ENCODE measurements at regions not wholly inside any gene's neighbourhood (a gene's known extent, or its start where the extent isn't known, plus 50 kb on each side); places are given as distances from the start of the nearest gene placed in this dataset.

DNA sequence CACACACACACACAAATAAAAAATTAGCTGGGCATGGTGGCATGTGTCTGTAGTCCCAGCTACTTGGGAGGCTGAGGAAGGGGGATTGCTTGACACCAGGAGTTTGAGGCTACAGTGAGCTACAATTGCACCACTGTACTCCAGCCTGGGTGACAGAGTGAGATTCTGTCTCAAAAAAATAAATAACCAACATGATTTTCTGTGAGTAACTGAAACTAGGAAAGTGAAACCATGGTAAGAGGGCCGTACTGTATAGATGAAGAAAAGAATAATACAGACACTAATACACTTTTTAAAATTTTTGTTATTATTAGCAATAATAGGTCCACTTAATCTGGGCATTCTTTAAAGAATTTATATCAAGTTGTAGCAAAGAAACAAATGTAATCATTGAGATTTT is 170.9 kb downstream of the HGF start:
- Histone ChIP-seq H3K79me2 (ENCODE audit: control insufficient read depth in 1 of 2, insufficient read depth in 2 of 2, low read length in 2 of 2) (no peaks in the 10 kb centered on the region), H2BK15ac (ENCODE audit: low read length) (no peak overlapping the region), H2AK5ac (ENCODE audit: low read depth, low read length) (no peak overlapping the region), H3K4me3 (ENCODE audit: extremely low read depth in 1 of 4, insufficient read depth in 2 of 4, low read depth in 3 of 4, low read length in 4 of 4) (no peak overlapping the region), H4K20me1 (replicated peaks in 1 of 2; ENCODE audit: control insufficient read depth in 1 of 2, insufficient read depth in 2 of 2, low read length in 2 of 2) (no peaks in the 10 kb centered on the region), H3K23me2 (ENCODE audit: low read depth, low read length) (no peaks in the 10 kb centered on the region), H4K91ac (replicated peaks; ENCODE audit: insufficient read length, low read length) (no peak overlapping the region), H3K23ac (ENCODE audit: insufficient read length) (no peak overlapping the region), H4K8ac (ENCODE audit: extremely low read depth, insufficient read depth, low read length) (no peak overlapping the region), H3K79me1 (ENCODE audit: low read depth, low read length) (no peaks in the 10 kb centered on the region), H2BK5ac (ENCODE audit: low read depth, low read length) (no peak overlapping the region), H3K27ac (ENCODE audit: low read depth, low read length) (no peak overlapping the region), H2AFZ (ENCODE audit: low read length) (no peak overlapping the region), H3K4me2 (ENCODE audit: insufficient read depth in 1 of 2, low read depth in 2 of 2, low read length in 2 of 2) (no peak overlapping the region), H3K9me3 (ENCODE audit: insufficient read depth in 2 of 2, low read depth in 1 of 2, low read length in 1 of 2) (no peaks in the 10 kb centered on the region), H3K9ac (replicated peaks in 1 of 4; ENCODE audit: extremely low read depth in 1 of 4, low read depth in 3 of 4, low read length in 3 of 4) (no peak overlapping the region), H4K5ac (ENCODE audit: insufficient read length, low read depth, low read length) (no peak overlapping the region), H3K4me1 (replicated peaks in 1 of 4; ENCODE audit: control insufficient read depth in 3 of 4, insufficient read depth in 4 of 4, low read length in 3 of 4) (no peaks in the 10 kb centered on the region), H3K14ac (ENCODE audit: insufficient read length) (no peak overlapping the region), H2BK120ac (replicated peaks; ENCODE audit: low read depth, low read length) (no peak overlapping the region), H2BK20ac (ENCODE audit: low read length) (no peak overlapping the region), H3K18ac (ENCODE audit: extremely low read depth, low read length) (no peak overlapping the region), H3K56ac (replicated peaks; ENCODE audit: insufficient read length, low read depth, low read length) (no peak overlapping the region), H3K4ac (replicated peaks; ENCODE audit: insufficient read length, low read depth, low read length) (no peak overlapping the region), H2BK12ac (ENCODE audit: low read depth, low read length) (no peak overlapping the region), H3K36me3 (ENCODE audit: control insufficient read depth in 2 of 4, insufficient read depth in 4 of 4, low read length in 3 of 4) (no peaks in the 10 kb centered on the region), H3K27me3 (replicated peaks in 1 of 4; ENCODE audit: control insufficient read depth in 3 of 4, extremely low read depth in 1 of 4, insufficient read depth in 3 of 4, low read length in 3 of 4) (no peaks in the 10 kb centered on the region)
- no peak for FAIRE-seq
- ChIA-PET CTCF (ENCODE audit: partially characterized antibody) (no interaction called here), POLR2A (ENCODE audit: partially characterized antibody) (no interaction called here)
- WGBS, 2 experiments (ENCODE audit: extremely low coverage in 1 of 2, insufficient coverage in 1 of 2, insufficient read length in 1 of 2, insufficient replicate concordance in 2 of 2, low coverage in 1 of 2, low lambda C conversion rate in 2 of 2, missing lambda C conversion rate in 1 of 2) = 100% methylated on average over 1 of the region's 1 CpG; no CpG with 5 or more reads in 1 of the 2 experiments
- DNase-seq (ENCODE audit: low read depth in 1 of 2, low spot score in 2 of 2) = no peak
- TF ChIP-seq BRCA1 (IDR thresholded peaks at IDR 0.05; ENCODE audit: low read depth, low read length) = no peak
- no peak for TF ChIP-seq RNF2 (IDR thresholded peaks at IDR 0.05; ENCODE audit: borderline replicate concordance, low read depth, low read length, missing control alignments, poor library complexity, severe bottlenecking)
- TF ChIP-seq ZNF274 (IDR thresholded peaks at IDR 0.05; ENCODE audit: borderline replicate concordance, extremely low read depth, low read length) = no peak
